ENCODE measurements at regions not wholly inside any gene's neighbourhood (a gene's known extent, or its start where the extent isn't known, plus 50 kb on each side); places are given as distances from the start of the nearest gene placed in this dataset.

DNA sequence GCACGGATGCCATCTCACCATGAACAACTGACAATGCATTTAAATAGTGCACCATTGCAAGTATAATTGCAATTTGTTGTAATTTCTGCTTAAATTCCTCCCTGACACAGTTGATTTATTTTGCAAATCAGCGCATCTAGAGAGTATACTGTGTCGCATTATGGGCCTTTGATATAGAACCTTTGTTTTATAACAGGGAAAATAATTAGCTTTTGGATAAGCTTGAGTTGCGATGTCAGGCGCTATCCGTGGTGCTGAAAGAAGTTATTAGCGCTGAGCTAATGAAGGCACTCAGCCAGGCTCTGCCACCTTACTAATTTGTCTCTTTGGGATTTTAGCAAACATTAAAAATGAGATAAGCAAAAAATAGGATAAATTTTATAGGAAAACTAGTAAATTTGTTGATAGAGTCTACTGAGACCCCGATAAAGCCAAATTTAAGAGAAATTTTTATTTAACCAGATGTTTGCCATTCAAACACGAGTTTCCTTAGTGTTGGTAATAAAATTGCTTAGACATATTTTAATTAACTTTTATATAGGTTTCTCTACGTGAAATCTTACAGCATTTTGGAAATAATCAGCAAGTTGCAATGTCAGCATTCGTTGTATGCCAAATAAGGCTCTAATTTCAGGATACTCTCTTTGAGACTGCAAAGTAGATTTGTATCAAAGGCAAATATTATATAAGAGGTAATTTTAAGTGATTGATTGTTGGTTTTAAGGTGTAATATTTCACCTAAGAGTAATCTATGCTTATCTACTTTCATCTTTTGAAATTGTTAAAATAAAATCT lies 355.5 kb downstream of the TLR4 start:
- FAIRE-seq: no peak
- no peak for DNase-seq (ENCODE audit: insufficient read length, low spot score)
- TF ChIP-seq PAX5 (IDR thresholded peaks at IDR 0.05; ENCODE audit: insufficient read depth, low read length, severe bottlenecking): no peak
- TF ChIP-seq POU2F2 (IDR thresholded peaks at IDR 0.05; ENCODE audit: low read depth, low read length): no peak
- TF ChIP-seq POLR2A (IDR thresholded peaks at IDR 0.05; ENCODE audit: low read depth, low read length): no peak
- TF ChIP-seq POLR2AphosphoS5 (IDR thresholded peaks at IDR 0.05; ENCODE audit: low read depth, low read length): no peak
- TF ChIP-seq SPI1 (IDR thresholded peaks at IDR 0.05; ENCODE audit: low read depth, low read length): no peak
- TF ChIP-seq TAF1 (IDR thresholded peaks at IDR 0.05; ENCODE audit: low read depth, low read length): no peak

DNA sequence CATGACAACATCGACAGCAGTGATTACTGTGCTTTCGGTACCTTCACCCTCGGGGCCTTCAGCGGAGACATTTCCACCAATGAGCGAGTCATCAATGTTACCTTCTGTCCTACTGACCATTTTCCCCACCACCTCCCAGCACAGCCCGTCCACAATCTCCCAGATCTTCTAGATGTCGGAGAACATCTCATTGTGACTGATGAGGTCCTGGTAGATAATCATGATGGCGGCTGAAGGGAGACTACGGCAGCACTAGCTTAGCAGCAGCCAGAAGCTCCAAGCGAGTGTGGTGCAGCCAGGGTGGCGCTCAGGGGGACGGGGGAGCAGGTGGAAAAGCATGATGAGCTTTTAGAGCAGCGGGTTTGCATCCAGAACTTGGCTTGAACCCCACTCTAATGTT lies 379.0 kb downstream of the TLR4 start:
- TF ChIP-seq TAF1 (IDR thresholded peaks at IDR 0.05; ENCODE audit: low read depth, low read length): no peak
- TF ChIP-seq POU2F2 (IDR thresholded peaks at IDR 0.05; ENCODE audit: low read depth, low read length): no peak
- TF ChIP-seq PAX5 (IDR thresholded peaks at IDR 0.05; ENCODE audit: insufficient read depth, low read length, severe bottlenecking): no peak
- TF ChIP-seq SPI1 (IDR thresholded peaks at IDR 0.05; ENCODE audit: low read depth, low read length): no peak
- TF ChIP-seq POLR2A (IDR thresholded peaks at IDR 0.05; ENCODE audit: low read depth, low read length): no peak
- TF ChIP-seq POLR2AphosphoS5 (IDR thresholded peaks at IDR 0.05; ENCODE audit: low read depth, low read length): no peak
- DNase-seq (ENCODE audit: insufficient read length, low spot score) (no peak), FAIRE-seq (no peak)

DNA sequence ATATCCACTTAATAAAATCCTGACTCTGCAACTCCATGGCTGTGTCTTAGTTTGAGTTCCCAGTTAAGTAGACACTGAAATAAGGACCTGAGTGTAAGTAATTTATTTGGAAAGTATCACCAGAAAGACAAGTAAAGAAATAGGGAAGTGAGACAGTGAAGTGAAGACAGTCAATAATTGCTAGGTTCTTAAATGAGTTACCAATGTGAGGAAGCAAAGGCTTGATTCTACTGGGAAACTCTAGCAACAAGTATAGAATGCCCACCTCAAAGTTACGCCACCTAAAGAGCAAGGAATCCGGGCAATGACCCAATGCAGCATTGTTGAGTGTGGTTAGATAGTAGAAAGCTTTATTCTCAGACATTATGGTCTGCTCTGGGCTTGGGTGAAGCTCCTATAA lies 383.9 kb downstream of the TLR4 start:
- FAIRE-seq (no peak), DNase-seq (ENCODE audit: insufficient read length, low spot score) (no peak)
- TF ChIP-seq POLR2AphosphoS5 (IDR thresholded peaks at IDR 0.05; ENCODE audit: low read depth, low read length) (no peak), SPI1 (IDR thresholded peaks at IDR 0.05; ENCODE audit: low read depth, low read length) (peak; percentile 55; the same call in 1 of the 2 replicates)

DNA sequence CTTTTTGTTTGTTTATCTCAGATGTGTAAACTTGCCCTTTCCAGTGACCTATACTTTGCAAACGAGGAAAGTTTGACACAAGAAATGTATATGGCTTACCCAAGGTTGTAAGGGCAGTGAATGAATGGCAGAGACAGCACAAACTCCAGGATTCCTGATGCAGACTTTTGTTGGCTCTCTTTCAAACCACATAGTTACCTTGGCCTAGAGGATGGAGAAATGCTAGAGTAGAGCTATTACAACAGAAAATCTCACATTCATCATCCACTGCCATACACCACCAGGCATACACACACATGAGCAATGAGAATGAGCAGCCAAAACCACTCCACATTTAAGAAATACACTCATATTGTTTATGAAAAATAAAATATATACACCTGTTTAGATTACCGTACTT lies 387.0 kb downstream of the TLR4 start:
- no peak for TF ChIP-seq POLR2AphosphoS5 (IDR thresholded peaks at IDR 0.05; ENCODE audit: low read depth, low read length)
- TF ChIP-seq TAF1 (IDR thresholded peaks at IDR 0.05; ENCODE audit: low read depth, low read length): no peak
- no peak for TF ChIP-seq POLR2A (IDR thresholded peaks at IDR 0.05; ENCODE audit: low read depth, low read length)
- no peak for TF ChIP-seq PAX5 (IDR thresholded peaks at IDR 0.05; ENCODE audit: insufficient read depth, low read length, severe bottlenecking)
- no peak for TF ChIP-seq POU2F2 (IDR thresholded peaks at IDR 0.05; ENCODE audit: low read depth, low read length)
- TF ChIP-seq SPI1 (IDR thresholded peaks at IDR 0.05; ENCODE audit: low read depth, low read length): no peak
- DNase-seq (ENCODE audit: insufficient read length, low spot score) (no peak), FAIRE-seq (no peak)

DNA sequence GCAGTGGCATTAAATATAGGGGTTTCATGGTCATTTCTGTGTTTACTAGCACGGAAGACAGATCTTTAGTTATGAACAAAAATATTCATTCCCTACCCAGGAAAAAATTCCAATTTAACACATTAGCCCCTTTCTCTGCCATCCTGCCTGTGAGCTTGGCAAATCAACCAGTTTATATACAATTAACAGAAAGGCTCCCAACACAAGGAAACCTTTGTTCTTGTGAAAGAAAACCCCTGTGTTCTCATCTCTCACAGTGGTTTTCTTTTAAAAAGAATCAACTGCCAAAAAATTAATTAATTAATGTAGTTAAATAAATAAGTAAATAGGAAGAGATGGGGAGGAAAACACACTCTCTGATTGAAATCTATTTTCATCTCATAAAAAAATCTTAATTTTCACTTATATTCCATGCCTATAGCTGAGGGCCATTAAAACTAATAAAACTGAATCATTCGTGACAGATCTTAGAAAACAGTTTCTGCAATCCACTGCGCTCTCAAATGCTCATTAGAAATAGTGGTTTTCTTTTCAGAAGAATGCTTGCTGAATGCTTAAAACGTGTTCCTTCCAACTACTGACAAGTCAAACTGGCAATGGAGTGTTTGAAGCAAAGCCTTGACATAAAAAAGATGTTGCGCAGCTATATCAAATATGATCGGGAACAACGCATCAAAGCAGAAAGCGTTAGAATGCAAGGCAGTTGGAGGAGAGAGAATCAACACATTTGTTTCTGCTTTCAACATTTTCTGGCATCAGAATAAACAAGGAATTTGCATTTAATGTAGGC lies 387.7 kb downstream of the TLR4 start:
- FAIRE-seq: no peak
- no peak for DNase-seq (ENCODE audit: insufficient read length, low spot score)
- no peak for TF ChIP-seq PAX5 (IDR thresholded peaks at IDR 0.05; ENCODE audit: insufficient read depth, low read length, severe bottlenecking)
- TF ChIP-seq TAF1 (IDR thresholded peaks at IDR 0.05; ENCODE audit: low read depth, low read length): no peak

DNA sequence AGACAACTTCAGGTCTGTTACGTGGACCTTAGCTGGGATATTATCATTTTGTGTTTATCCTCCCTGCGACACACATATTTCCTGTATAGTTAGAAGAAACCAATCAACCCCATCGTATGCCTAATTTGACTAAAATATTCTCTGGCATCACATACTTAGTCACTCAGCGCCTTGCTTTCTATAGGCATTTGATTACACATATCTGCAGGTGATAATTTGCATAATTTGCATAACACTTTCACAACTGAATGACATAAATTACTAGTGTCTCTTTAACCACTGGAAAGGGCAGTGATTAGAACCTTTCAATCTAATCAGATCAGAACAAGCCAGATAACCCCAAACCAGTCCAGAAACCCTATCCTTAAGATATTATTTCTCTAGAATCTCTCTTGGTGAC lies 390.2 kb downstream of the TLR4 start:
- DNase-seq (ENCODE audit: insufficient read length, low spot score) (no peak), FAIRE-seq (no peak)
- no peak for TF ChIP-seq SPI1 (IDR thresholded peaks at IDR 0.05; ENCODE audit: low read depth, low read length)
- TF ChIP-seq POLR2AphosphoS5 (IDR thresholded peaks at IDR 0.05; ENCODE audit: low read depth, low read length): no peak
- TF ChIP-seq TAF1 (IDR thresholded peaks at IDR 0.05; ENCODE audit: low read depth, low read length): no peak
- no peak for TF ChIP-seq PAX5 (IDR thresholded peaks at IDR 0.05; ENCODE audit: insufficient read depth, low read length, severe bottlenecking)
- no peak for TF ChIP-seq POU2F2 (IDR thresholded peaks at IDR 0.05; ENCODE audit: low read depth, low read length)
- TF ChIP-seq POLR2A (IDR thresholded peaks at IDR 0.05; ENCODE audit: low read depth, low read length): no peak

DNA sequence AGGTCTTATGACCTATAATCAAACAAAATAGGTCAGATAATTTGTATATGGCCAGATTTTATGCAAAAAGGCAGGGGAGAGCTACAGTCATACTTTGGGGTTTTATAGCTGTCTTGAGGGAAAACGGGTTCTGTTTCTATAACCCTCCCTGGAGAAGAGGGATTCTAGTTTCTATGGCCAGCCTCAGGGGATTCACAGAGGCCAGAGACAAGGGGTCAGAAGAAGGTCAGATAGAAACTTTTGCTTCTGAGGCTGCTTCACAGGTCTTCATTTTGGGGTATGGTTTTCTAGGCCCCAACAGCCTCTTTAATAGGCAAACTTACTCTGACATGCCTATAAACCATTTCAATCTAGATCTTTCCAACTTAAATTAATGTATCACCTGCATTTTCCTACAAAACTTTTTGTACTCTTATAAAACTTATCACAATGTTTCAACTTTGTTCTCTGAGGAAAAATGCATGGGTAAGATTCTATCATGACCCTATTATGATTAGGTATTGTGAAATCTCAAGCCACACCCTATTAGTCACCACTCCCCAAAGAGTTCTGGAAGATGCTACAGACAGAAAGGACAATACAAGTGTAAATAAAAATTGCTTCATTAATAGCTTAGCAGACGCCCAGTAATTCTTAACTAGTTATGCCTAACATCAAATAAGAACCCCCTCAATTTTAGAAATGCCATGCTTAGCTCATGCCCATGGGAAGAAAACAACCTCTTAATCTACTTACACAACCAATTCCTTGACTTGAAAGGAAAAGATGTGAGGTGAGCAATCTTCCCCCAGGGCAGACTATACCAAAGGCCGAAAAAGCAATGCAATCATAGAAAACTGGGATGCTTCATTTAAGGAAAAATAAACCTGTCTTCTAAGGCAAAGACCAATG lies 396.6 kb downstream of the TLR4 start:
- no peak for DNase-seq (ENCODE audit: insufficient read length, low spot score)
- TF ChIP-seq TAF1 (IDR thresholded peaks at IDR 0.05; ENCODE audit: low read depth, low read length) (no peak), POLR2A (IDR thresholded peaks at IDR 0.05; ENCODE audit: low read depth, low read length) (no peak), SPI1 (IDR thresholded peaks at IDR 0.05; ENCODE audit: low read depth, low read length) (no peak), POU2F2 (IDR thresholded peaks at IDR 0.05; ENCODE audit: low read depth, low read length) (no peak), PAX5 (IDR thresholded peaks at IDR 0.05; ENCODE audit: insufficient read depth, low read length, severe bottlenecking) (no peak), POLR2AphosphoS5 (IDR thresholded peaks at IDR 0.05; ENCODE audit: low read depth, low read length) (no peak)
- FAIRE-seq: no peak

DNA sequence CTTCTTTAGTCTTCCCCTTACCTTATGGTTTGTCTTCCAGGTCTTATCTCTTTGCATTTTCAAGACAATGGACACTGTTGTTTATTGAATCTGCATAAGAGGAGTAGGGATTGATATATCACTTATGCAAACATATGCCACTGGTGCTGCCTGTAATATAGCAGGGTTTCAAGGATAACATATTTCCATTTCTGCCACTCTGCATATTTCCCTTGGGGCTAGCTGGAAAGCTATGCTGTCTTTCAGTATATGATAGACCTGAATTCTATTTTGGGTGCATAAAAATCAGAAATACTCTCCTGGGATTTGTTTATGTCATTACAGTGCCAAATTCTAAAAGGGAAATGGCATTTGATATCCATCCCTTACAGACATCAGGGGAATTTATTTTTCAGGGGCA lies 400.2 kb downstream of the TLR4 start:
- TF ChIP-seq SPI1 (IDR thresholded peaks at IDR 0.05; ENCODE audit: low read depth, low read length) (no peak), POLR2A (IDR thresholded peaks at IDR 0.05; ENCODE audit: low read depth, low read length) (no peak), PAX5 (IDR thresholded peaks at IDR 0.05; ENCODE audit: insufficient read depth, low read length, severe bottlenecking) (no peak)
- DNase-seq (ENCODE audit: insufficient read length, low spot score) (no peak), FAIRE-seq (no peak)

DNA sequence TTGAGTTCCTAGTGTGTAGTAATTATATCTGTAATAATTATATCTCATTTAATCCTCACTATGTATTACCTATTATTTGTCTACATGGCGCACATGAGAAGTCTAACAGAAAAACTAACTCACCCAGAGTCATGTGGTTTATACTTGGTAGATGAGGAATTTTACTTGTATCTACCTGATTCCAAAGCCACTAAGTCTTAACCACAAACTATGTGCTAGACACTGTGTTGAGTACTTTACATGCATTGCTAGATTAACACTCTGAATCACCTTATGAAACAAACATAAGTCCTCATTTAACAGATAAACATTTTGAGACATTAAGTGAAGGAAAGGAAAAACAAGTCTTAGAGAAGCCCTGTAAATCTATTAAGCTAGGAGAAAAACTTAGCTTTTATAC lies 404.8 kb downstream of the TLR4 start:
- FAIRE-seq (no peak), DNase-seq (ENCODE audit: insufficient read length, low spot score) (no peak)

More for the DNA sequence above, 404.8 kb downstream of the TLR4 start:
- TF ChIP-seq POLR2A (IDR thresholded peaks at IDR 0.05; ENCODE audit: low read depth, low read length) (no peak), PAX5 (IDR thresholded peaks at IDR 0.05; ENCODE audit: insufficient read depth, low read length, severe bottlenecking) (no peak), POU2F2 (IDR thresholded peaks at IDR 0.05; ENCODE audit: low read depth, low read length) (no peak), TAF1 (IDR thresholded peaks at IDR 0.05; ENCODE audit: low read depth, low read length) (no peak)

All from GM12891 (cell line).